ENCODE measurements at regions not wholly inside any gene's neighbourhood (a gene's known extent, or its start where the extent isn't known, plus 50 kb on each side); places are given as distances from the start of the nearest gene placed in this dataset.

DNA sequence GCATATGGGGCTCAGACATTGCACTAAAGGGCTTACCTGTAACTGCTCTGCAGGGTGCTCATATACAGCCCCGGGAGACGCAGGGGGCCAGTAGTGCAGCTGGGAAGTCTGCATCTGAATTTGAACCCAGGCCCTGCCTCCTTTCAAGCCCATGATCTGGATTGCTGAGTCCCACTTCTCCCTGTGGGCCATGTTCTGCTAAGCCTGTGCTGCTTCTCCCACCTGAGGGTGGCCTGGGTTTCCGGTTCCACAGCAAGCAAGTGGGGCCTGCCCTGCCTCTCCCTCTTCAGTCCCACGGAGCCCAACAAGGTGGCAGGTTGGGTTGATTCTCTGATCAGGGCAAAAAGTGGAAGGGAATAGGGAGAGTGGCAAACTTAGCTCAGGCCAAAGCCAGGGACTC is 56.6 kb upstream of the GDF10 start:
- no peaks in the 10 kb centered on the region for H3K79me2 ChIP-seq (ENCODE audit: insufficient read depth, low read length)
- H3K4me1 ChIP-seq (ENCODE audit: insufficient read depth, low read length, poor library complexity, severe bottlenecking): peaks cover 43% of the 10 kb centered on the region
- no peaks in the 10 kb centered on the region for H3K36me3 ChIP-seq (ENCODE audit: insufficient read depth, low read length)
- H3F3A ChIP-seq (ENCODE audit: low read depth): no peaks in the 10 kb centered on the region
- no peaks in the 10 kb centered on the region for H3K9me3 ChIP-seq (ENCODE audit: insufficient read depth, low read depth, low read length)
- no peaks in the 10 kb centered on the region for H3K9me2 ChIP-seq (replicated peaks; ENCODE audit: low read depth, low read length)
- peak overlapping the region; percentile 49 for H3K9ac ChIP-seq (ENCODE audit: low read depth, low read length, poor library complexity, severe bottlenecking)
- TF ChIP-seq, protein P1, sequence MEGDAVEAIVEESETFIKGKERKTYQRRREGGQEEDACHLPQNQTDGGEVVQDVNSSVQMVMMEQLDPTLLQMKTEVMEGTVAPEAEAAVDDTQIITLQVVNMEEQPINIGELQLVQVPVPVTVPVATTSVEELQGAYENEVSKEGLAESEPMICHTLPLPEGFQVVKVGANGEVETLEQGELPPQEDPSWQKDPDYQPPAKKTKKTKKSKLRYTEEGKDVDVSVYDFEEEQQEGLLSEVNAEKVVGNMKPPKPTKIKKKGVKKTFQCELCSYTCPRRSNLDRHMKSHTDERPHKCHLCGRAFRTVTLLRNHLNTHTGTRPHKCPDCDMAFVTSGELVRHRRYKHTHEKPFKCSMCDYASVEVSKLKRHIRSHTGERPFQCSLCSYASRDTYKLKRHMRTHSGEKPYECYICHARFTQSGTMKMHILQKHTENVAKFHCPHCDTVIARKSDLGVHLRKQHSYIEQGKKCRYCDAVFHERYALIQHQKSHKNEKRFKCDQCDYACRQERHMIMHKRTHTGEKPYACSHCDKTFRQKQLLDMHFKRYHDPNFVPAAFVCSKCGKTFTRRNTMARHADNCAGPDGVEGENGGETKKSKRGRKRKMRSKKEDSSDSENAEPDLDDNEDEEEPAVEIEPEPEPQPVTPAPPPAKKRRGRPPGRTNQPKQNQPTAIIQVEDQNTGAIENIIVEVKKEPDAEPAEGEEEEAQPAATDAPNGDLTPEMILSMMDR (conservative IDR thresholded peaks at IDR 0.05; ENCODE audit: low read length): no peak
- no peak for TF ChIP-seq EZH2phosphoT487 (IDR thresholded peaks at IDR 0.05; ENCODE audit: borderline replicate concordance)
- H3K4me3 ChIP-seq (ENCODE audit: low read length, poor library complexity, severe bottlenecking): no peak overlapping the region
- peak overlapping the region; percentile 41; the same call in 1 of the 2 replicates for H2AFZ ChIP-seq (ENCODE audit: low read length)
- peak overlapping the region; percentile 21 for H3K4me2 ChIP-seq (ENCODE audit: low read depth, low read length, poor library complexity, severe bottlenecking)
- no peaks in the 10 kb centered on the region for H4K20me1 ChIP-seq (ENCODE audit: insufficient read depth, low read length, poor library complexity, severe bottlenecking)
- no peaks in the 10 kb centered on the region for H3K27me3 ChIP-seq (ENCODE audit: insufficient read depth, low read length, poor library complexity, severe bottlenecking)

DNA sequence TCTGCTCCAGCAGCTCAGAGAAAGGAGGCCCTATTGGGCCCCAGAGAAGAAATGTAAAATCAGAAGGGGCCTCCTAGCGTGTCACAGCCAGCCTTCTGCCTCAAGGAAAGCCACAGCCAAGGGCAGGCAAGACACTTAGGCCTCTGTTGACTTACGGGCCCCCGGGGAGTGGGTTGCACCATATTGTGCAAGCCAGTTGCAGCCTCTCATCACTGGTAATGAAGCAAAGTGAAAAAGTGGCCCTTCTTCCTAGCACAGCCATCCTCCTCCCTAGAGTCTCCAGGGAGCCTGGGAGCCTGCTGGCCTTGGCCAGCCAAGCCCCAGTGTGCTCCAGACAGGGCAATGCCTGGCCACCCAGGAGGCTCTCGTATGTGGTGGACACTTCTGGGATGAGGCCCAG is 56.2 kb upstream of the GDF10 start:
- Histone ChIP-seq H3K9me2 (replicated peaks; ENCODE audit: low read depth, low read length) (no peaks in the 10 kb centered on the region), H3K27me3 (ENCODE audit: insufficient read depth, low read length, poor library complexity, severe bottlenecking) (no peaks in the 10 kb centered on the region), H2AFZ (ENCODE audit: low read length) (peak overlapping the region; percentile 41; the same call in 1 of the 2 replicates), H3K9ac (ENCODE audit: low read depth, low read length, poor library complexity, severe bottlenecking) (peak overlapping the region; percentile 49), H3K36me3 (ENCODE audit: insufficient read depth, low read length) (no peaks in the 10 kb centered on the region), H4K20me1 (ENCODE audit: insufficient read depth, low read length, poor library complexity, severe bottlenecking) (no peaks in the 10 kb centered on the region), H3F3A (ENCODE audit: low read depth) (no peaks in the 10 kb centered on the region), H3K4me3 (ENCODE audit: low read length, poor library complexity, severe bottlenecking) (no peak overlapping the region), H3K9me3 (ENCODE audit: insufficient read depth, low read depth, low read length) (no peaks in the 10 kb centered on the region), H3K4me2 (ENCODE audit: low read depth, low read length, poor library complexity, severe bottlenecking) (peak overlapping the region; percentile 21), H3K4me1 (ENCODE audit: insufficient read depth, low read length, poor library complexity, severe bottlenecking) (peaks cover 45% of the 10 kb centered on the region), H3K79me2 (ENCODE audit: insufficient read depth, low read length) (no peaks in the 10 kb centered on the region)
- TF ChIP-seq, protein P1 (conservative IDR thresholded peaks at IDR 0.05; ENCODE audit: low read length): no peak
- no peak for TF ChIP-seq EZH2phosphoT487 (IDR thresholded peaks at IDR 0.05; ENCODE audit: borderline replicate concordance)

DNA sequence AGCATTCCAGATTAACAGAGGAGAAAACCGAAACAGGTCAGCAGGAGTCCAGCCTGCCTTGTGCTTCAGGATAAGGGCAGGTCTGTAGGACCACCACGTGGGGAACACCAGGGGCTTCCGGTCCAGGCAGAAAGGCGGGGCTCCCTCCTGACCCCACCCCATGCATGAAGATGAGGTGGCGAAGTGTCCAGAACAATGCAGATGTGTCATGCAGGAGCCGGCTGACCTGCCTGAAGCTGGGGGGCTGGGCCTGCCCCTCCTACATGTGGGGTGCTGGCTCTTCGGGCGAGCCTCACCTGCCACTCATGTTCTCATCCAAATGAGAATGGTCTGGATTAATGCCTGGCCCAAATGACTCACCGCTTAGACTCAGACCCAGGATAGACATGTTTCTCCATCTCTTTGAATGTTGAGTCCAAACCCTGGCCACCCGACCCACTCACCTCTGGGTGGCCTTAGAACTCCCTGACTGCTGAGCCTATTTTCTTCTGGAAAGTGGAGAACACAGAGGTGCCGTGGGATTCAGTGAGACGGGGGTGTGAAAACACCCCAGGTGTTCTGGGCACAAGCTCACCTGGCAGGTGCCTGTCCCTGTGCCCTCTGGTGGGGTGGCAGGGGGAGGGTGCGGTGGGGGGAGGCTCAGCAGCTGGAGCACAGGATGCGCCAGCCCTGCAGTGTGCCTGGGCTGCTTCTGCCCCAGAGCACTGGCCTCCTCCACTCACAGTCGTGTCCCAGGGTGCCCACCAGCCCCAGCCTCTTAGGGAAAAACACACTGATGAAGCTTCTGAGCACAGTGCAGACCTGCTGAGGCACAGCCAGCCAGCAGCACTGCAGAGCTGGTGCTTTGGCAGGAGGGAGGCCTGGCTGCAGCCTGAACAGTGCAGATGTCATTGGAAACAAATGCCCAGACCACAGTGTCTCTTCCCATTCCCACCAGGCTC is 55.2 kb upstream of the GDF10 start:
- no peaks in the 10 kb centered on the region for H3K27me3 ChIP-seq (ENCODE audit: insufficient read depth, low read length, poor library complexity, severe bottlenecking)
- H3K4me1 ChIP-seq (ENCODE audit: insufficient read depth, low read length, poor library complexity, severe bottlenecking): peaks cover 35% of the 10 kb centered on the region
- no peaks in the 10 kb centered on the region for H3K9me3 ChIP-seq (ENCODE audit: insufficient read depth, low read depth, low read length)
- H3K79me2 ChIP-seq (ENCODE audit: insufficient read depth, low read length): no peaks in the 10 kb centered on the region
- H3K4me3 ChIP-seq (ENCODE audit: low read length, poor library complexity, severe bottlenecking): no peak overlapping the region
- no peak overlapping the region for H3K4me2 ChIP-seq (ENCODE audit: low read depth, low read length, poor library complexity, severe bottlenecking)
- H2AFZ ChIP-seq (ENCODE audit: low read length): no peak overlapping the region
- H3F3A ChIP-seq (ENCODE audit: low read depth): no peaks in the 10 kb centered on the region
- no peaks in the 10 kb centered on the region for H3K36me3 ChIP-seq (ENCODE audit: insufficient read depth, low read length)
- no peak for TF ChIP-seq EZH2phosphoT487 (IDR thresholded peaks at IDR 0.05; ENCODE audit: borderline replicate concordance)
- TF ChIP-seq, protein P1 (conservative IDR thresholded peaks at IDR 0.05; ENCODE audit: low read length): no peak
- no peaks in the 10 kb centered on the region for H3K9me2 ChIP-seq (replicated peaks; ENCODE audit: low read depth, low read length)
- no peak overlapping the region for H3K9ac ChIP-seq (ENCODE audit: low read depth, low read length, poor library complexity, severe bottlenecking)
- H4K20me1 ChIP-seq (ENCODE audit: insufficient read depth, low read length, poor library complexity, severe bottlenecking): no peaks in the 10 kb centered on the region

Measured in Loucy (cell line).